ENCODE measurements at regions not wholly inside any gene's neighbourhood (a gene's known extent, or its start where the extent isn't known, plus 50 kb on each side); places are given as distances from the start of the nearest gene placed in this dataset.

- TF ChIP-seq POLR2A (IDR thresholded peaks at IDR 0.05; ENCODE audit: extremely low read depth, insufficient read length) (no peak), CTCF (IDR thresholded peaks at IDR 0.05; ENCODE audit: low read depth, low read length) (no peak)
Measured at GRCh38 chr22:49096476-49096875, 731.2 kb downstream of the BRD1 start.

Measured in NB4 (cell line).